ENCODE measurements at regions not wholly inside any gene's neighbourhood (a gene's known extent, or its start where the extent isn't known, plus 50 kb on each side); places are given as distances from the start of the nearest gene placed in this dataset.

- TF ChIP-seq EP300 (IDR thresholded peaks at IDR 0.05; ENCODE audit: borderline replicate concordance): no peak
- TF ChIP-seq NFIC (IDR thresholded peaks at IDR 0.05): no peak
- TF ChIP-seq FOXM1 (IDR thresholded peaks at IDR 0.05; ENCODE audit: borderline replicate concordance, low read depth): no peak
Observed at GRCh38 chr4:120403296-120403695, 336.6 kb upstream of the MAD2L1 start.

Data from Ishikawa (cell line).